NCI-H345 (cell line): ENCODE measurements at regions not wholly inside any gene's neighbourhood (a gene's known extent, or its start where the extent isn't known, plus 50 kb on each side); places are given as distances from the start of the nearest gene placed in this dataset.
"Not testable (repeated sequence)": the region's sequence is repeated elsewhere in the genome, so short reads cannot be mapped to it uniquely, and the experiment has no call there.

Experiments
- DNase-seq: peaks from one replicate; lab custom pipeline; 2025; lab: John Stamatoyannopoulos, UW

- not testable (repeated sequence) for DNase-seq
These were observed 121.1 kb upstream of the SESTD1 start for GRCh38 chr2:179385756-179386155.

- DNase-seq = no peak
These were observed 119.3 kb upstream of the SESTD1 start for GRCh38 chr2:179383975-179384374.

GRCh38 chr2:179377296-179377695 lies 112.7 kb upstream of the SESTD1 start:
- no peak for DNase-seq

GRCh38 chr2:179376881-179377280 lies 112.2 kb upstream of the SESTD1 start:
- DNase-seq = no peak

- no peak for DNase-seq
These were observed 109.2 kb upstream of the SESTD1 start for GRCh38 chr2:179373816-179374215.

- not testable (repeated sequence) for DNase-seq
These were observed 100.9 kb upstream of the SESTD1 start for GRCh38 chr2:179365561-179365960.

GRCh38 chr2:179355881-179356280 lies 91.2 kb upstream of the SESTD1 start:
- no peak for DNase-seq

GRCh38 chr2:179354739-179355537 lies 90.3 kb upstream of the SESTD1 start:
- no peak for DNase-seq

GRCh38 chr2:179354296-179354695 lies 89.7 kb upstream of the SESTD1 start:
- no peak for DNase-seq

- DNase-seq = no peak
These were observed 87.5 kb upstream of the SESTD1 start for GRCh38 chr2:179352181-179352580.

GRCh38 chr2:179351057-179351456 lies 86.4 kb upstream of the SESTD1 start:
- no peak for DNase-seq

- no peak for DNase-seq
These were observed 85.2 kb upstream of the SESTD1 start for GRCh38 chr2:179349670-179350303.

- DNase-seq = no peak
These were observed 84.3 kb upstream of the SESTD1 start for GRCh38 chr2:179348906-179349305.

GRCh38 chr2:179344970-179345369 lies 80.3 kb upstream of the SESTD1 start:
- no peak for DNase-seq

- no peak for DNase-seq
These were observed 79.8 kb upstream of the SESTD1 start for GRCh38 chr2:179344280-179344964.

GRCh38 chr2:179343945-179344279 lies 79.3 kb upstream of the SESTD1 start:
- DNase-seq = no peak

- DNase-seq = no peak
These were observed 76.7 kb upstream of the SESTD1 start for GRCh38 chr2:179341152-179341866.

GRCh38 chr2:179340678-179341077 lies 76.0 kb upstream of the SESTD1 start:
- DNase-seq = peak; percentile 19

GRCh38 chr2:179338681-179339080 lies 74.0 kb upstream of the SESTD1 start:
- DNase-seq = no peak

GRCh38 chr2:179336782-179337534 lies 72.3 kb upstream of the SESTD1 start:
- DNase-seq = peak; percentile 7

GRCh38 chr2:179335732-179336131 lies 71.1 kb upstream of the SESTD1 start:
- no peak for DNase-seq

GRCh38 chr2:179332903-179333302 lies 68.3 kb upstream of the SESTD1 start:
- no peak for DNase-seq
